Right kidney (tissue), 1 donor: ENCODE measurements at regions not wholly inside any gene's neighbourhood (a gene's known extent, or its start where the extent isn't known, plus 50 kb on each side); places are given as distances from the start of the nearest gene placed in this dataset.
"Not testable (repeated sequence)": the region's sequence is repeated elsewhere in the genome, so short reads cannot be mapped to it uniquely, and the experiment has no call there.

Experiments
- DNase-seq: peaks from one replicate; pipeline ENCODE4 v3.0.0-alpha.2; 2016

DNA sequence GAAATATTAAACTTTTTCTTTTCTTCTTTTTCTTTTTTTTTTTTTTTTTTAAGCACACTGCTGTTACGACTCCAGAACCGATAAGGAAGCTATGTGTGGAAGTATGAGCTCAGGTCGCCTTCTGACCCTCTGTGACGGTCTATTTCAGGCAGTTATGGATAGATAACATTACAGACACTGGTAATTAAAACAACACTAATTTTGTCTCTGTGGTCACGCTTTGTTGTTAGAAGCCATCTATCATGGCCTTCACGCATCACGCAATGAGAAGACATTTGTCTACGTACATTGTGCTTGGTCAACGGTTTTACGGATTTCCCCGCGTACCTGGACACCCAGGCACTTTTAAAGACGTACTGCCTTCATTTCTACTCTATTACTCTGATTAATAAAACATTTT is 306.0 kb upstream of the ZNF507 start:
- no peak for DNase-seq

DNA sequence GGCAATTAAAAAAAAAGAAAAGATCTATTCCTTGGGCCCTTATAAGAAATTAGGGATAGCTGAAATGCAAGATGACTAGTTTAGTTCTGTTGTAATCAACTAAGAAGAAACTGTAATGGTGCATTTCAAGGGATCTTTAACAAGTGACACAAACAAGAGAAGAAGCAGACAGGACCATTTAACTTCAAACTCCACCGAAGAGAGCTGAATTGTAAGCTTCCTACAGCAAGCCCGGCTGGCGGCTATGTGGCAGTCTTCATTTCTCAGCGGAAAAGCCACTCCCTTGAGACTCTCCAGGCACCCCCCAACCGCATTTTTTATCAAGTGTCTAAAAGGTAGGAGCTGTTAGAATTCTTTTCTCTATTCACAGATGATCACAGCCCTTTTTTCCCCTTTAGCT is 305.2 kb upstream of the ZNF507 start:
- no peak for DNase-seq

DNA sequence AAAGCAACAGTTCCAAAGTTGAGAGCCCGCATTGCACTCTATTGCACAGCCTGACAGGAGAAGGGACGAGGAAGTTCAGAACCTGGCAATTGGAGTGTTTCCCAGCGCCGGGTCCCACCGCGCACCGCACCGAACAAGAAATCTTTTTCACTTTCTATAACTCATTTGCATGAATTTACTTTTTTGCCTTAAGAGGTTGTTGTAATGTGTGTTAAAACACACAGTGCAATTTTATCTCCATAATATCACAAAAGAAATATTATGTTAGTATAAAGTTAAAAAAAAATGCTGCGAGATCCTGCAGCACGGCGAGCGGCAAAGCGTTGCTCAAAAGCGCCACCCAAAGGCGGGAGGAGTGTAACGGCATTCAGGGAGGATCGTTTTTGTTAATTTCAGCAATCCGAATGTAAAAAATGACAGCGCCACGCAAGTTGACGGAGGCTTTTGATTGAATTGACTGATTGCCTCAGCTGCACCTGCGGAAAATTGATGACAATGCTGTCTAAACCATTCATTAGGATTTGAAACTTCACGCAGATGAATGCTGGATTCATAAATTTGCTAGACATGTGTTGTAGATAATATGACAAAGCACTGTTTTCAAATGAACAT is 303.6 kb upstream of the ZNF507 start:
- peak; percentile 72 for DNase-seq

DNA sequence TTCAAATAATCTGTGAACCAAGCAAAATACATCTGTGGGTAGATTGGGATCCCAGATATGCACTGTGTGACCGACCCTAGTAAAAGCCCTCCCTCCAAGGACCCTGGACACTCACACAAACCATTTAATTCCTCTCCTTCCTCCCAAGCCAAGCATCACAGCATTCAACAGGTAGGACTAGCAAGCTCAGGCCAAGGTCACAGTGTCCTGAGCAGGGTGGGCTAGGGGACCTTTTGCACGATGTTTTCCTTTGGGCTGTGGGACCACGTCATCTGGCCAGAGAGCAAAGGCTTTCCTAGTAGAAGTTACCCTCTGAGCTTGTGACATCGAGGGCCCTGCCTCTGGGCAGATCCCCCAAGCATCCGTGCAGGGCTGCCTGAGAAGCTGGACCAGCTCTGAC is 297.6 kb upstream of the ZNF507 start:
- no peak for DNase-seq

DNA sequence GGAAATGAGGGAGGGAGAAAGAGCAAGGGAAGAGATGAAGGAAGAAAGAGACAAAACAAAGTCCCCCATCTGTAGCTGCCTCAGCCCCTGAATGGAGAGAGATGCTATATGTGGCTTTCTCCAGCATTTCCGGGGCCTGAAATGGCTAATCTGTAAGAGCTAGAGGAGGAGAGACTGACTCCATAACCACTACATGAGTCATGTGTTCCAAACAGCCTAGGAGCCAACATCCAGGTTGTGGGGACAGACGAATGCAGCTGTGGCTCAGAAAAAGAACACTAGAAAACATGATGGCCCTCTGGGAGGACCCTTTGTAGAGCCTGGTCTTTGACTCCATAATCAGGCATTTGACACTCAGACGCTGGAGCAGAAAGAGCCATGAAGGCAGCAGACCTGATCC is 292.0 kb upstream of the ZNF507 start:
- no peak for DNase-seq

DNA sequence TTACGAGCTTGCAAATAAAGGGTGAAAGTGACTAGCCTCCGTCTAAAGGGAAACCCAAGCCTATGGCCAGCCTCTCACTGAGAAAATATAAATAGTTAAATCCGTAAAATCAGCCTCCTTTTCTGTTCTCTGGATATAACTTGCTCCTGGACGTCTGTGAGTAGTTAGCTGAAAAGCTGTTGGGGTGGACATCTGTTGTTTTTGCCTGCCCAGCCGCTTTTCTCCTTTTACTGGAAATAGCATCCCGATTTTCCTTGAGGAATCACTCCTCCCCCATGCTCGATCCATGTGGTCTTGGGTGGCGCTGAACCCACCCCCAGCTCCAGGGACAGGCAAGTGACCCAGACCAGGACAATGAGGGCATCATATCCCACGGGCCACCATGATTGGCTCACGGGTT is 291.5 kb upstream of the ZNF507 start:
- DNase-seq: no peak

DNA sequence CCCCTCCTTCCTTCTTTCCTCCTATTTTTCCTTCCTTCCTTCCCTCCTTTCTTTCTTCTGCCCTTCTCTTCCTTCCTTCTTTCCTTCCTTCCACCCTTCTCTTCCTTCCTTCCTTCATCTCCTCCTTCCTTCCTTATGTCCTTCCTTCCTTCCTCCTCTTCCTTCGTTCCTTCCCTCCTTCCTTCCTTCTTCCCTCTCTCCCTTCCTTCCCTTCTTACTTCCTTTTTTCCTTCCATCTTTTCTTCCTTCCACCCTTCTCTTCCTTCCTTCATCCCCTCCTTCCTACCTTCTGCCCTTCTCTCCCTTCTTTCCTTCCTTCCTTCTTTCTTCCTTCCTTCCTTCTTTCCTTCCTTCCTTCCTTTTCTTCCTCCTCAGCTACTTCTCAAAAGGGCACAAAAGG is 287.3 kb upstream of the ZNF507 start:
- DNase-seq: no peak

DNA sequence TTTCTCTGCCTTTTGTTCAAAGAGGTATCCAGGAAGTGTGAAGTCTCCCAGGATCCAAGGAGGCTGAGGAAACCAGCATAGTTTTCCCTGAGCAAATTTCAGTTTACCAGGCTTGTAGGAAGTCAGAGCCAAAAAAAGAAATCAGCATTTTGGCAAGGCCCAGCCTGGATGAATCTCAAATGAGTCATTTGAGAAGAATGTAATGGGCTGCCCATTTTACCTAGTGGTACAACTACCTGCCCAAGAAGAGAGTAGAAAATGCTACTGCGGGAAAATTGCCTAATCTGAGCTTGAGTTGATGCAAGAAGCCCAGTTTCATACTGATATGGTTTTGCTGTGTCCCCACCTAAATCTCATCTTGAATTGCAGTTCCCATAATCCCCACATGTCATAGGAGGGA is 284.1 kb upstream of the ZNF507 start:
- DNase-seq: no peak

DNA sequence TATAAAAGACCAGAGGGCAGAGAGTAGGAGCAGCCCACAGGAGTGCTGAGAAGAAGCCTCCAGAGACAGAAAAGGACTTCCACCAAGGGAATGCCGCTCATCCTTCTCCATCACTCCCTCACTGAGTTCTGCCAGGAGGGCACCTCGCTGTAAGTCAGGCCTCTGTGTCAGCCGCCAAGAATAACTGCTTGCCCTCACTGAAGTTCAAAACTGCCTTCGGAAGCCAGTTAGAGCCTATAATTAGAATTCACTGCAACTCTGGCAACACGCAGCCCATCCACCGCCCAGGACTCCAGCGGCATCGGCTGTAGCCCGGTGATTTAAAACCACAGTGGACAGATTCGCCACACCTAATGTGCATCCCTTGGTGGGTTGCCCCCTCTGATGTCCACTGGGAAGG is 281.8 kb upstream of the ZNF507 start:
- DNase-seq: no peak

DNA sequence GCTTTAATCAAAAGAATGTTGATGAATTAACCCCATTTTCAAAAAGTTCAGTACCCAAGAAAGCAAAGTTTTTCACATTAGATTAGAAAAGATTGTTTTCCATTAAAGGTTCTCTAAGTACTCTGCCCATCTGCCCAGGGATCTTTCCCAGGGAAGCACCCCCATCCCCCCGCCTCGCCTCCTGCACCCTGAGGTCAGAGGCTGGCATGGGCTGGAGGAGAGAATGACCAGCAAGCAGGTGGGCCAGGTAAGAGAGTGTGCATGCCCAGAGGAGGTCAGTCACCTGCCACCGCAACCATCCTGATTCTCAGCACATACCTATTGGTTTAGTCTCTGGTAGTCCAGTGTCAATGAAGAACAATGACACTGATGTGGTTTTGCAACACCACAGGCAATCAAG is 279.4 kb upstream of the ZNF507 start:
- DNase-seq: no peak

DNA sequence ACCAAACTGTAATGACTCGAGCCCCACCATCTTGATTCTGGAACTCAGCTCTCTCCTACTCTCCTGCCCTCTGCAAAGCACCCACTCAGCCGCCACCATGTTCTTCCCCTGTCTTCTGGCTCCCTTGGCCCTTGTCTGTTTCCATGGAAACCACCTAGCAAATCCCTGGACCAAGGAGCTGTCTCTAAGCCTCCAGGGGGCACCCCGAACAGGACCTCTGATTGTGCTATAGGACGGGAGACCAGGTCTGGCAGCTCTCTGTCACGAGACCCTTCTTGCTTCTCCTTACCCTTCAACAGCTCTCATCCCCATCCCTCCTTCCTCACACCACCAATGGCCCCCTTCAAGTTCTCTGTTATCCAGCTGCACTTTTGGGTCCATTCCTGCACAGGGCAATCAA is 277.7 kb upstream of the ZNF507 start:
- no peak for DNase-seq

DNA sequence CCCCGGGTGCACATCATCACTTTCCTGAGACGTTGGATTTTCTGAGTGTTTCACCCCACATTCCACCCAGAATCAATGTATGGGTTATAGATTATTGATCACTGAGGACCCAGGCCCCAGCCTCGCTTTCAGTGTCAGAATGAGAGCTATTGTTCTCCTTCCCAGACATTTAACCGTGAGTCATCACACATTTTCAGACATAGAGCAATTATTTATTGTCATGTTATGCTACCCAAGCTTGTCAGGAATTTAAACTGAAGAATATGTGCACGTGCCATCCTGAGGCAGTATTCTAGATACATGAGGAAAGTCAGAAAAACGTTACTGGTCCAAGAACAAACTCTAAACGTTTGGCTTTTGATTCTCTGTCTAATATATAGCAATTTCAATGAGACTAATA is 276.6 kb upstream of the ZNF507 start:
- no peak for DNase-seq

DNA sequence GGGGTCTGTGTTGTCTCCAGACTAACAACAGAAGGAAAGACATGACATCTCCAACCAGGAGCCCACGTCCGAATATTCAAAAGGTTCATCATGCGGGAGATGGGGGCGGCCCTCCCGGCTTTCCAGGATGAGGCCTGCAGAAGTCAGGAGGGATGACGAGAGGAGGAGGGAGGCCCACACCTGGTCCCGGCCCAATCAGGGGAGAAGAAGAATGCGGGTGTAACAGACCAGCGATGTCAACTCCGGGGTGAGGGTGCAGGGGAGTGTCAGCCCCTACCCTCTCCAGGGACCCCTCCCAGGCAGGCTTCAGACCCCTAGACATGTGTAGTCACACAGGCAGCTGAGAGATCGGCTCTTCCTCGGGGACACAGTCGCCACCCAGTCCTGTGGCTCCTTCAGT is 275.3 kb upstream of the ZNF507 start:
- DNase-seq: no peak

DNA sequence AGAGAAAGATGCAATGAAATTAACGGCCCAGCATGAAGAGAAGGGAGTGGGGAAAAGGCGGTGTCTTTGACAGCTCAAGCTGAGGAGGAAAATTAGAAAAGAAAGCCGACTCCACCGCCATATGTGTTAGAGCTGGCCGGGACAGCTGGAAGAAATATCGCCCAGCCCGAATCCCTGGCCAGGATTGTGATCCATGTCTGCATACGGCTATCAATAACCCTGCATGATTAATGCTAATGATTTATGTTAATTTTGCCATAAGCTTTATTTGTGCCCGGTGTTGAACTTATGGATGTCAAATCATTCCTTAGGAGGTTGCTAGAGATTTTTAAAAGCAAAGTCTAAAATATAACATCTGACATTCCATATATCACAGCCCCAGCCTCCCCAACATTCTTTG is 263.4 kb upstream of the ZNF507 start:
- DNase-seq: peak; percentile 16

DNA sequence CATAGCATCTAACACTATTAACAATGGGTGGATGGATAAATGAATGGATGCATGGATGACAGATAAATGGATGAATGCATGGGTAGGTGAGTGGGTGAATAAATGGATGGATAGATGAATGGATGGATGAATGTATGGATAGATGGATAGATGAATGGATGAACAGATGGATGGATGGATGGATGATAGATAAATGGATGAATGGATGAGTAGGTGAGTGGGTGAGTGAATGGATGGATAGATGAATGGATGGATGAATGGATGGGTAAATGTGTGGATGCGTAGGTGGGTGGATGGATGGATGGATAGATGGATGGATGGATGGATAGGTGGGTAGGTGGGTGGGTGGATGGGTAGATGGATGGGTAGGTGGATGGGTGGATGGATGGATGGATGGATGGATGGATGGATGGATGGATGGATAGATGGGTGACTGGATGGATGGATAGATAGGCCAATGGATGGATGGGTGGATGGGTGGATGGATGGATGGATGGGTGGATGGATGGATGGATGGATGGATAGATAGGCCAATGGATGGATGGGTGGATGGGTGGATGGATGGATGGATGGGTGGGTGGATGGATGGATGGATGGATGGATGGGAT is 260.6 kb upstream of the ZNF507 start:
- not testable (repeated sequence) for DNase-seq

DNA sequence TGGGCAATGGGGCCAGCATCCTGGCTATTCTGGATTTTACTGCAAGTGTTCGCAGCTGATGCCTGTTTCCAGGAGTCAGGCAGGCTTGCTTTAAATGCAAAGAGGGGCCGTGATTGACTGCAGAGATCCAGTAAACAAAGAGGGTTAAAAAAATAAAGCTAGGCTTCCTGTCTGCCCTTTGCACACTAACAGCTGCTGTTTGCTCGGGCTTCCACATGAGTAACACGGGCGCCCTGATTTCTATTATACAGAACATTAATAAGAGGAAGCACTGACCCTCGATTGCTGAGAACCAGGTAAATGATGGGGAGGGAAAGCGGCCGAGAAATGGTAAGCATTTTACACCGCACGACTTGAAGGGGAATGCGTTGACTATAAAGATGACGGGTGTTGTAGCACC is 254.2 kb upstream of the ZNF507 start:
- DNase-seq: peak; percentile 37

DNA sequence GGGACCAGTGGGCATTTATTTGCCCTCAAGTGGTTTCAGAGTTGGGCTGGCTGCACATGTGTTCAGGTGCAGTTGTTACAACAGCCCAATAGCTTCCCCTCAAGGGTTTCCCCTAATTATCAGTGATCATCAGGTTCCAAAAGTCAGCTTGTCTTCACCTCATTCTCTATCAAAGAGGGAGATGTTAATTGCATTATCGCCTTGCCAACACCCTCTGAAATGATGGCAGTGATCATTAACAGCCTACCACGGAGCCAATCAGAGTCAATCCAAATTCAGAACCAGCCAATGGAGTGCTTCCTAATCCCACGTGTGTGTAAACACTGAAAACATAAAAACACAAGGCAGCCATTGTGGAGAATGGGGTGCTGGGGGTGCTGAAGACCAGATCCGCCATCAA is 248.4 kb upstream of the ZNF507 start:
- no peak for DNase-seq

DNA sequence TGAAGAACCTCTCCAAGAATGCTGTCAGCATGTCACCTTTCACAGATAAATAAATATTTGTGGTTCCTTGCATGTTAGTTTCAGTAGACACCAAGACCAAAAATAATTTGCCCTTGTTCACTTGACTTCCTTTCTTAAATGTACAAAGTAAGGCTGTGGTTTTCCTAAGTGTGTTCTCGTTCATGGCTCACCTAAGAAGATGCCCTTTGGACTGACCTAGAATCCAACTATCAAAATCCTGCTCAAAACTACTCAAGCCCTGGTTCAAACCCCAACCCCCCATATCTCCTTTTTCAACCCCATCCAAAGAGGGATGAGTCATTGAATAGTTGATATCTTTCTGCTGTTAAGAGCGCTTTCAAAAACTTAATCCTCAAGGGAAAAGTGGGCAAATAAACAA is 247.8 kb upstream of the ZNF507 start:
- no peak for DNase-seq

DNA sequence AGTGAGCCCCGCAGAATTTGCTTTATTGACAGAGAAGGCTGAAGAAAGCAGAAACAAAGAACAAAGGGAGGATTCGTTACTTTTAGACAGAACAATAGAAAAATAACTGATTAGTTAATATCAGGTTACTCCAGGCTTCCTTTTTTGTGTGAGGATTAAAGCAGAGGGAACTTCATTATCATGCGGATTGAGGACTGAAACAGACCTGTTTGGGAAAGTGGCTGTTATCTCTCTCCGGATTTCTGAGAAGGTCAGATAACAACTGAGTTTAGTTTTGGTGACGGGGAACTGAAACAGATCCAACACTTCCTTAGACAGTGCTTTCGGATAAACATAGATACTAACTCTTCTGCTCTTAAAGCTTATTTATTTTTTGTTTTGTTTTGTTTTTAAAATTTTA is 246.4 kb upstream of the ZNF507 start:
- no peak for DNase-seq

DNA sequence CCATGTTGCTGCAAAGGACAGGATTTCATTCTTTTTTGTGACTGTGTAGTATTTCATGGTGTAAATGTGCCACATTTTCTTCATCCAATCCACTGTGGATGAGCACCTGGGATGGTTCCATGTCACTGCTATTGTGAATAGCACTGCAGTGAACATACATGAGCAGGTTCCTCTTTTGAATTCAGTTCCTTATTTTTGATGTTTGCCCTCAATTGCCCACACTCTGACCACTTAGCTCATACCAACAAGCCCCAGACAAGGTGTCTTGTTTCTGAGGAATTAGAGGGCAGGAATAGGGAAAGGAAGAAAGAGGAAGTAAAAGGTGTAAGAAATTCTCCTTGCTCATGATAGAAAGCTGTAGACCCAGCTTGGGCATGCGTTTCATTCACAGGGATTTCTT is 244.2 kb upstream of the ZNF507 start:
- no peak for DNase-seq

DNA sequence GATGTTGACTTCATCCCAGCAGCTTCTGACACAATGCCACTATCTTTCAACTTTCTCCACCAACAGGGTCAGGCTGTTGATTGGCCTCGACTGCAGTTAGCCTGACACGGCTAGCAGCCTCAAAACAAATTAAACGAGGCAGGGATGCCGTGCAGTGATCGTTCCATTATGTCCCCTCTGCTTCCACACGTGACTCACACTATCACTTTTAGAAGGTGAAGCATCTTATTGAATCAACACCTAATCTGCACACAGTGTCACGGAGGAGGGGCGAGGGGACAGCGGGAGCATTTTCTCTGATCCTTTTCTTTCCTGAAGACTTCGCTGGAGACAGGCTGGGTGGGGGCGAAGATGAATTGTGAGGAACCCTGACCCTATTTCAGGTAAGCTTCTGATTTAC is 241.9 kb upstream of the ZNF507 start:
- DNase-seq: peak; percentile 25

DNA sequence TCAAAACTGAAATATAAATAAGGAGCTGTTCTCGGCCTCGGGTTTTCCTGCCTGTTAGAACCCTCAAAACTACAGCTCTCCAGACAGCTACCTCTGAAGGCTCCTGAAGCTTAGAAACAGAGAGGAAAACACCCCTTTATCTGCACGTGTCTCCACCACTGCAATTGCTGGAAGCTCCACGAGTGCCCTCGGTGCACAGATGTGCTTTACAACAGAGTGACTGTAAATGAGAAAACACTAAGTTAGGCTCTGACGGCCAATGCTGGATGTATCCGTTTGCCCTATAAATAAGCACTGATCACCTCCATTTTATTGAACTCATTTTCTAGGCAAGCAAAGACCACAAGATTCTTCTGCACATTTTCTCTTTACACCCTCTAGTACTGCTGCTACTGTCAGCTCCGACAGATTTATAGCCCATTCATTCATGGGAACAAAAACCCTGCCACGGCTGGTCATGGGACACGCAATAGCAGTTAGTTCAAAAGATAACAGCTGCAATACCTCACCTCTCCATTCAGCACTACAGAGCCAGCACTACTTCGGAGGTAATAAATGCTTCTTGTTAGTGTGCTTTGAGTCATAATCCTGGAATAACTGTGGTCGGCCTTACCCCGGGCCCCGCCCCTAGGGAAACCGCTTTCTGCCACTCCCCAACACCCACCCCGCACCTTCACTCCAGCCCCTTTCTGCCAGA is 241.1 kb upstream of the ZNF507 start:
- DNase-seq: peak; percentile 52

DNA sequence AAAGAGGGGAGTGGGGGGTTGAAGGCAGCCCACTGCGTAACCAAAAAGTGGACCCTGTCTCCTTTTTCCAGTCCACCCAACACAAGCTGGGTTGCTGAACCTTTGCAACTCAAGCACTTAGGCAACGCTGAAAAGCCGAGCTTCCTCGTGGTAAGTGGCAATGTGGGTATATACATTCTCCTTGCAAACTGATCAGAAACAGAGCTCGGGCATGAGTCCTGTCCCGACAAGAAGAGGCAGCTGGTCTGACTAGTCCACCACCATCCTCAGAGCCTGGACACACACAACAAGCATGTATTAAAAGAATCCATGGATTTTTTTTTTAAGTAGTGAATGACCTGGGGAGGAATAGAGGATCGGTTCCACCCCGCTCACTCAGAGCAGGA is 240.6 kb upstream of the ZNF507 start:
- peak; percentile 39 for DNase-seq
